ENCODE measurements at regions not wholly inside any gene's neighbourhood (a gene's known extent, or its start where the extent isn't known, plus 50 kb on each side); places are given as distances from the start of the nearest gene placed in this dataset.
A peak's percentile ranks its signal among the peaks of the same experiment; 100 is the strongest.
"Not testable (repeated sequence)": the region's sequence is repeated elsewhere in the genome, so short reads cannot be mapped to it uniquely, and the experiment has no call there.

- H3K36me3 ChIP-seq (ENCODE audit: control insufficient read depth in 2 of 2, insufficient read depth in 2 of 2, low read length in 2 of 2) = no peaks in the 10 kb centered on the region
- no peak overlapping the region for H3K9ac ChIP-seq (ENCODE audit: low read length in 2 of 2)
- H3K4me3 ChIP-seq (ENCODE audit: low read length in 2 of 2) = no peak overlapping the region
- H3K9me3 ChIP-seq (ENCODE audit: control insufficient read depth in 2 of 2, low read length in 2 of 2) = no peaks in the 10 kb centered on the region
- no peak overlapping the region for H3K27ac ChIP-seq (ENCODE audit: low read length)
- no peaks in the 10 kb centered on the region for H3K4me1 ChIP-seq (ENCODE audit: control insufficient read depth, insufficient read depth, low read length)
- H3K27me3 ChIP-seq (ENCODE audit: control insufficient read depth in 1 of 2, insufficient read depth in 2 of 2, low read length in 2 of 2) = peaks cover 0 to 4% of the 10 kb centered on the region in 2 donors
Observed at GRCh38 chr13:78129823-78130222, 211.2 kb upstream of the EDNRB start.

GRCh38 chr13:78129359-78129758 lies 210.7 kb upstream of the EDNRB start:
- Histone ChIP-seq H3K36me3 (ENCODE audit: control insufficient read depth in 2 of 2, insufficient read depth in 2 of 2, low read length in 2 of 2) (no peaks in the 10 kb centered on the region), H3K27ac (ENCODE audit: low read length) (no peak overlapping the region), H3K4me1 (ENCODE audit: control insufficient read depth, insufficient read depth, low read length) (no peaks in the 10 kb centered on the region), H3K9me3 (ENCODE audit: control insufficient read depth in 2 of 2, low read length in 2 of 2) (no peaks in the 10 kb centered on the region), H3K9ac (ENCODE audit: low read length in 2 of 2) (no peak overlapping the region), H3K4me3 (ENCODE audit: low read length in 2 of 2) (no peak overlapping the region), H3K27me3 (ENCODE audit: control insufficient read depth in 1 of 2, insufficient read depth in 2 of 2, low read length in 2 of 2) (peaks cover 0 to 4% of the 10 kb centered on the region in 2 donors)

- Histone ChIP-seq H3K4me3 (ENCODE audit: low read length in 2 of 2) (peak overlapping the region in 1 of 2 donors; percentile 3), H3K36me3 (ENCODE audit: control insufficient read depth in 2 of 2, insufficient read depth in 2 of 2, low read length in 2 of 2) (no peaks in the 10 kb centered on the region), H3K9me3 (ENCODE audit: control insufficient read depth in 2 of 2, low read length in 2 of 2) (no peaks in the 10 kb centered on the region), H3K4me1 (ENCODE audit: control insufficient read depth, insufficient read depth, low read length) (no peaks in the 10 kb centered on the region), H3K27me3 (ENCODE audit: control insufficient read depth in 1 of 2, insufficient read depth in 2 of 2, low read length in 2 of 2) (peaks cover 2% of the 10 kb centered on the region in 2 donors), H3K27ac (ENCODE audit: low read length) (no peak overlapping the region), H3K9ac (ENCODE audit: low read length in 2 of 2) (no peak overlapping the region)
Observed at GRCh38 chr13:78121459-78122348, 203.1 kb upstream of the EDNRB start.

GRCh38 chr13:78121001-78121400 lies 202.4 kb upstream of the EDNRB start:
- Histone ChIP-seq H3K36me3 (ENCODE audit: control insufficient read depth in 2 of 2, insufficient read depth in 2 of 2, low read length in 2 of 2) (no peaks in the 10 kb centered on the region), H3K27me3 (ENCODE audit: control insufficient read depth in 1 of 2, insufficient read depth in 2 of 2, low read length in 2 of 2) (peaks cover 2% of the 10 kb centered on the region in 2 donors), H3K27ac (ENCODE audit: low read length) (no peak overlapping the region), H3K9ac (ENCODE audit: low read length in 2 of 2) (no peak overlapping the region), H3K4me1 (ENCODE audit: control insufficient read depth, insufficient read depth, low read length) (no peaks in the 10 kb centered on the region), H3K9me3 (ENCODE audit: control insufficient read depth in 2 of 2, low read length in 2 of 2) (no peaks in the 10 kb centered on the region), H3K4me3 (ENCODE audit: low read length in 2 of 2) (no peak overlapping the region)

- not testable (repeated sequence) for H3K27ac ChIP-seq (ENCODE audit: low read length); H3K4me1 ChIP-seq (ENCODE audit: control insufficient read depth, insufficient read depth, low read length); H3K4me3 ChIP-seq (ENCODE audit: low read length in 2 of 2); H3K9me3 ChIP-seq (ENCODE audit: control insufficient read depth in 2 of 2, low read length in 2 of 2); H3K9ac ChIP-seq (ENCODE audit: low read length in 2 of 2); H3K36me3 ChIP-seq (ENCODE audit: control insufficient read depth in 2 of 2, insufficient read depth in 2 of 2, low read length in 2 of 2); H3K27me3 ChIP-seq (ENCODE audit: control insufficient read depth in 1 of 2, insufficient read depth in 2 of 2, low read length in 2 of 2)
Observed at GRCh38 chr13:78120144-78120543, 201.5 kb upstream of the EDNRB start.

GRCh38 chr13:78117070-78117469 lies 198.4 kb upstream of the EDNRB start:
- H3K4me1 ChIP-seq (ENCODE audit: control insufficient read depth, insufficient read depth, low read length); H3K27me3 ChIP-seq (ENCODE audit: control insufficient read depth in 1 of 2, insufficient read depth in 2 of 2, low read length in 2 of 2); H3K4me3 ChIP-seq (ENCODE audit: low read length in 2 of 2); H3K27ac ChIP-seq (ENCODE audit: low read length); H3K9ac ChIP-seq (ENCODE audit: low read length in 2 of 2); H3K9me3 ChIP-seq (ENCODE audit: control insufficient read depth in 2 of 2, low read length in 2 of 2); H3K36me3 ChIP-seq (ENCODE audit: control insufficient read depth in 2 of 2, insufficient read depth in 2 of 2, low read length in 2 of 2): not testable (repeated sequence)

- no peaks in the 10 kb centered on the region for H3K9me3 ChIP-seq (ENCODE audit: control insufficient read depth in 2 of 2, low read length in 2 of 2)
- no peaks in the 10 kb centered on the region for H3K36me3 ChIP-seq (ENCODE audit: control insufficient read depth in 2 of 2, insufficient read depth in 2 of 2, low read length in 2 of 2)
- no peaks in the 10 kb centered on the region for H3K27me3 ChIP-seq (ENCODE audit: control insufficient read depth in 1 of 2, insufficient read depth in 2 of 2, low read length in 2 of 2)
- no peak overlapping the region for H3K4me3 ChIP-seq (ENCODE audit: low read length in 2 of 2)
- H3K9ac ChIP-seq (ENCODE audit: low read length in 2 of 2) = no peak overlapping the region
- H3K27ac ChIP-seq (ENCODE audit: low read length) = no peak overlapping the region
- no peaks in the 10 kb centered on the region for H3K4me1 ChIP-seq (ENCODE audit: control insufficient read depth, insufficient read depth, low read length)
Observed at GRCh38 chr13:78105656-78106055, 187.0 kb upstream of the EDNRB start.

GRCh38 chr13:78103936-78104335 lies 185.3 kb upstream of the EDNRB start:
- Histone ChIP-seq H3K36me3 (ENCODE audit: control insufficient read depth in 2 of 2, insufficient read depth in 2 of 2, low read length in 2 of 2) (no peaks in the 10 kb centered on the region), H3K27me3 (ENCODE audit: control insufficient read depth in 1 of 2, insufficient read depth in 2 of 2, low read length in 2 of 2) (no peaks in the 10 kb centered on the region), H3K4me3 (ENCODE audit: low read length in 2 of 2) (no peak overlapping the region), H3K27ac (ENCODE audit: low read length) (no peak overlapping the region), H3K4me1 (ENCODE audit: control insufficient read depth, insufficient read depth, low read length) (no peaks in the 10 kb centered on the region), H3K9ac (ENCODE audit: low read length in 2 of 2) (no peak overlapping the region), H3K9me3 (ENCODE audit: control insufficient read depth in 2 of 2, low read length in 2 of 2) (no peaks in the 10 kb centered on the region)

GRCh38 chr13:78102741-78103140 lies 184.1 kb upstream of the EDNRB start:
- Histone ChIP-seq H3K4me1 (ENCODE audit: control insufficient read depth, insufficient read depth, low read length) (no peaks in the 10 kb centered on the region), H3K9me3 (ENCODE audit: control insufficient read depth in 2 of 2, low read length in 2 of 2) (no peaks in the 10 kb centered on the region), H3K27me3 (ENCODE audit: control insufficient read depth in 1 of 2, insufficient read depth in 2 of 2, low read length in 2 of 2) (no peaks in the 10 kb centered on the region), H3K9ac (ENCODE audit: low read length in 2 of 2) (no peak overlapping the region), H3K36me3 (ENCODE audit: control insufficient read depth in 2 of 2, insufficient read depth in 2 of 2, low read length in 2 of 2) (no peaks in the 10 kb centered on the region), H3K27ac (ENCODE audit: low read length) (no peak overlapping the region), H3K4me3 (ENCODE audit: low read length in 2 of 2) (no peak overlapping the region)

GRCh38 chr13:78102121-78102677 lies 183.6 kb upstream of the EDNRB start:
- H3K4me1 ChIP-seq (ENCODE audit: control insufficient read depth, insufficient read depth, low read length) = no peaks in the 10 kb centered on the region
- no peak overlapping the region for H3K9ac ChIP-seq (ENCODE audit: low read length in 2 of 2)
- no peaks in the 10 kb centered on the region for H3K27me3 ChIP-seq (ENCODE audit: control insufficient read depth in 1 of 2, insufficient read depth in 2 of 2, low read length in 2 of 2)
- no peaks in the 10 kb centered on the region for H3K9me3 ChIP-seq (ENCODE audit: control insufficient read depth in 2 of 2, low read length in 2 of 2)
- H3K4me3 ChIP-seq (ENCODE audit: low read length in 2 of 2) = no peak overlapping the region
- no peak overlapping the region for H3K27ac ChIP-seq (ENCODE audit: low read length)
- H3K36me3 ChIP-seq (ENCODE audit: control insufficient read depth in 2 of 2, insufficient read depth in 2 of 2, low read length in 2 of 2) = no peaks in the 10 kb centered on the region

GRCh38 chr13:78100486-78100885 lies 181.9 kb upstream of the EDNRB start:
- H3K4me3 ChIP-seq (ENCODE audit: low read length in 2 of 2) = no peak overlapping the region
- no peak overlapping the region for H3K27ac ChIP-seq (ENCODE audit: low read length)
- H3K9ac ChIP-seq (ENCODE audit: low read length in 2 of 2) = no peak overlapping the region

More at GRCh38 chr13:78100486-78100885, 181.9 kb upstream of the EDNRB start:
- Histone ChIP-seq H3K9me3 (ENCODE audit: control insufficient read depth in 2 of 2, low read length in 2 of 2) (no peaks in the 10 kb centered on the region), H3K4me1 (ENCODE audit: control insufficient read depth, insufficient read depth, low read length) (no peaks in the 10 kb centered on the region), H3K36me3 (ENCODE audit: control insufficient read depth in 2 of 2, insufficient read depth in 2 of 2, low read length in 2 of 2) (no peaks in the 10 kb centered on the region), H3K27me3 (ENCODE audit: control insufficient read depth in 1 of 2, insufficient read depth in 2 of 2, low read length in 2 of 2) (no peaks in the 10 kb centered on the region)
